Activated CD4-positive, alpha-beta T cell treated with anti-CD3 and anti-CD28 coated beads, Interleukin-2, amount 50 U/mL, for 24 hours (primary cell): ENCODE measurements at regions not wholly inside any gene's neighbourhood (a gene's known extent, or its start where the extent isn't known, plus 50 kb on each side); places are given as distances from the start of the nearest gene placed in this dataset.
"Not testable (repeated sequence)": the region's sequence is repeated elsewhere in the genome, so short reads cannot be mapped to it uniquely, and the experiment has no call there.

ENCODE experiments used
- DNase-seq, 2 donors: peaks; one replicate each; pipeline ENCODE4 v3.0.0-alpha.2; 2020; ENCODE audit warnings: low read depth in 1 of 2, low spot score in 1 of 2

GRCh38 chr9:87781331-87781730, 55.4 kb downstream of the CTSL start:
- no peak for DNase-seq

DNA sequence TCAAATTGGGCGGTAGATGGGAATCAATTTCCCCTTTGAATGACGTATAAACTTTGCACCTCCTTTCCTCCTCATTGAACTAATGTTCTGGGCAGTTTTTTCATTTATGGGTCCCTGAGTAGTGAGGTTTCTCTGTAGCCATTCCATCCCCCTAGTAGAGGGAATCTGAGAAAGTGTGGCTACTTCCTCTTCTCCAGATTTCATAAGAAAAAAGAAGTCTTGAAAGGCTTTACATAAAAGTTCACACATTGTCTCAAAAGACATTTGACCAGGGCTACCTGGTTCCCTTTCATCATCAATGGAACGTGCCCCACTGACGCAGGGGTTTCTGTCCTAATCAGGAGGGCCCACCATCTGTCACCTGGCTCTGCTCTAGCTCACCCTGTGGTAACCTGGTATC, 57.3 kb downstream of the CTSL start:
- no peak for DNase-seq

DNA sequence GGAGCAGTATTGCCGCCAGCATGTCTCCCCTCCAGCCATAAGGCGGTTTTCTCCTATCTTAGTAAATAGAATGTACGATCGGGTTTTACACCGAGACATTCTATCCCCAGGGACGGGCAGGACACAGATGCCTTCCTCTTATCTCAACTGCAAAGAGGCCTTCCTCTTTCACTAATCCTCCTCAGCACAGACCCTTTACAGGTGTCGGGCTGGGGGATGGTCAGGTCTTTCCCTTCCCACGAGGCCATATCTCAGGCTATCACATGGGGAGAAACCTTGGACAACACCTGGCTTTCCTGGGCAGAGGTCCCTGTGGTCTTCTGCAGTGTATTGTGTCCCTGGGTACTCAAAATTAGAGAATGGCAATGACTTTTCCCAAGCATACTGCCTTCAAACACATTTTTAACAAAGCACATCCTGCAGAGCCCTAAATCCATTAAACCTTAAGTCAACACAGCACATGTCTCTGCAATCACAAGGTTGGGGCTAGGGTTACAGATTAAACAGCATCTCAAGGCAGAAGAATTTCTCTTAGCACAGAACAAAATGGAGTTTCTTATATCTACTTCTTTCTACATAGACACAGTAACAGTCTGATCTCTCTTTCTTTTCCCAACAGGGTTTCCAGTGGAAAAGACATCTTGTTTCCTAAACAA, 59.5 kb downstream of the CTSL start:
- not testable (repeated sequence) for DNase-seq

- DNase-seq: no peak
Measured at GRCh38 chr9:87786423-87786822, 60.5 kb downstream of the CTSL start.

GRCh38 chr9:87786876-87787275, 61.0 kb downstream of the CTSL start:
- no peak for DNase-seq

DNA sequence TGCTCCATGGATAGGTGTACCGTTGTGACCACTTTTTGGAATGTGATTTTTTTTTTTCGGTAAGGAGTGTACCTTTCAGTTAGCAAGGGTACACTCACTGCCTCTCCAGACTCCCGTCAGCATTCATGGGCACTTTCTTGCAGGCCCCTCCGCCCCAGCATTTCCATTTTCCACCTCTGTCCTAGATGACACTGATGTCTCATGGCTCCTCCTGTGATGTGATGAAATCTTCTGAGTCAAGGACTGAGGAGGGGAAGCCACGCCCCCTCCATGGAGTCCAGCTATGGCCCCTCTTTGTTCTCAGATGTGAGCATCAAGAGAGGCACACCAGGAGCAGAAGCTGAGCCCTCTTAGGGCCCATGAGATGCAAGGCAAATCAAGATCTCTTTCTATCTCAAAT, 61.8 kb downstream of the CTSL start:
- DNase-seq: no peak

GRCh38 chr9:87792831-87793288, 66.9 kb downstream of the CTSL start:
- DNase-seq: peak in 1 of 2 donors; percentile 36

DNA sequence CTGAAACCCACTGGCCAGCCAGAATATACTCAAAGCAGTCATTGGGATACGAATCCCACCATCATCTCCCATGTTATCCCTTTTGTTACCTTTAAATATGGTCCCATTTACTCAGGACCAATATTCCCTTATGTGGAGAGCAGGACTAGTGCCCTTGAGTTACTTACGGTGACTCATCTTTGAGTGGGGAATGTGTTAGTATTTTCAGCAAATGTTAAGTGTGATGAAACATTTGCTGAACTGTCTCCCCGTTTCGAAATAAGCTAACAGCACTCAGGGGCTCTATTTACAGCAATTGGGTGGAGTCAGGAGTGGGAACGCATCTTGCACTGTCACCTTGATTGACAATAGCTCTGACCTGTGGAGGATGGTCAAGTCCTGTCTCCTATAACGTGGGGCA, 67.4 kb downstream of the CTSL start:
- DNase-seq: no peak

GRCh38 chr9:87795178-87795577, 69.3 kb downstream of the CTSL start:
- DNase-seq: no peak

GRCh38 chr9:87796196-87796595, 70.3 kb downstream of the CTSL start:
- no peak for DNase-seq

DNA sequence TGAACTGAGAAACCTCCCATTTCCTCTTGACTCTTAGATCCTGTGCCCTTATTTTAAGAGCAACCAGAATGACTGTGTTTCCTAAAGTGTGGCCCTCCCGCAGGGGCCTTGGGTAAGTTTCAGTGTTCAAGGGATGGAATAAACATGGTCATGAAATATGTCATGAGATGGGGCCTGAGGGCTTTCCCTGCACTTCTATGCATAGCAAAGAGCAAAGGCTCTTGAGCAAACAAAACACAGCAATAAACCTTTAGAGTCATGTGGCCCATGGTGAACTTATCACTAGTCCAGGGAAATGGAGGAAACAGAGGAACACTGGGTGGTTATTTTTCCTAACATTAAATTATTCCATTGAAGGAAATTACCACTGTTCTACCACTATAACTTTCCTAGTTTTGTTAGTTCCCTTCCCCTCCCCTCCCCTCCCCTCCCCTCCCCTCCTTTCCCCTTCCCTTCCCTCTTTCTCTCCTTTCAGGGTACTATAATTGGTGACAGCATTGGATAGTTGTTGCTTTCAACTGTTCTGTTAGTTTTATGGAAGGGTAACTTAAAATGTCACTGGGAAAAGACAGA, 72.4 kb downstream of the CTSL start:
- DNase-seq: no peak

DNA sequence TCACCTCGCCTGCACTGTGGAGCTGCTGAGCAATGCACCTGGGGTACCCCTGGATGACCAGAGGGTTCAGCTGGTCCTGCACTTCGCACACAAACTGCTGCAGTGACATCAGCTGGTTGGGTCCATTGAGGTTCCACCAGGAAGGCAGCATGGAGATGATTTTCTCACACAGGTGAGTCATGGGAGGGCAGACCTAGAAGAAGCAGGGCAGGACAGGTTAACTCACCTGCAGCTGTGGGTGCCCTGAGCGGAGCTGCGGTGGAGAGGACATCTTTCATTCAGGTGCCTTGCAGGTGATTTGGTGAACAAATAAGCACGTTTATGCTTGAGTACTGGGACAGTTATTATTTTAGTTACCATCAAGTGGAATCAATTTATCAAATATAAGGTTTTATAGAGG, 73.6 kb downstream of the CTSL start:
- no peak for DNase-seq

GRCh38 chr9:87800456-87800855, 74.5 kb downstream of the CTSL start:
- DNase-seq: no peak

DNA sequence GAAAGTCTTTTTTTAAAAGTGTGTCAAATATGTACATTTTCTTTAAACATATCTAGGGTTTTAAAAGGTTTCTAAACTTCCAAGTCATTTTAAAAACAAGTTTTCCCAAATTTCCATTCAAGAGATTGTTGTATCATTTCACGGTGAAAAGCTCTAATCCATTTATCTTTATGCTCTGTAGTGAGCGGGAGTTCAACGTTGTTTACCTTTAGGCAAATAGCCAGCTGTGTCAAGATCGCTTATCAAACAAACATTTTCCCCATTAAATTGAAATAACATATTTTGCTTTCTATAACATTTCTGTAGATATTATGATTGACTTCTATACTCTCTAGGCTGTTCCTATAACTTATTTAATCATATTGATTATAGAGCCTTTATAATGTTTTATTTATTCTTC, 75.1 kb downstream of the CTSL start:
- no peak for DNase-seq

- DNase-seq: no peak
Measured at GRCh38 chr9:87803166-87803565, 77.2 kb downstream of the CTSL start.

- no peak for DNase-seq
Measured at GRCh38 chr9:87803623-87804345, 77.9 kb downstream of the CTSL start.

- no peak for DNase-seq
Measured at GRCh38 chr9:87805259-87805658, 77.4 kb upstream of the SPATA31E1 start.

DNA sequence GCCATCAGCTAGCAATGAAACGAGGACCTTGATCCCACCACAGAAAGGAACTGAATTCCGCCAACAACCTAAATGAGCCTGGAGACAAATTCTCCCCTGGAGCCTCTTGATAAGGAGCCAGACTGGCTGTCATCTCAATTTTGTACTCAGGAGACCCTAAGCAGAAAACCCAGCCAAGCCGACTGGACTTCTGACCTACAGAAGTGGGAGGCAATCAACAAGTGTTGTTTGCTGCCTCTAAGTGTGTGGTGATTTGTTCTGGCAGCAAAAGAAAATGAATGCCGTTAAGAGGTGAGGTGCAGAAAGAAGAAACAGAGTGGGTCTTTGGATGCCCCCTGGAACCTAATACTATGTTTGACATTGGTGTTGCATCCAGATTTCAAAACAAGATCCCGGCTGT, 72.7 kb upstream of the SPATA31E1 start:
- DNase-seq: no peak

- DNase-seq: no peak
Measured at GRCh38 chr9:87810679-87811178, 71.9 kb upstream of the SPATA31E1 start.

DNA sequence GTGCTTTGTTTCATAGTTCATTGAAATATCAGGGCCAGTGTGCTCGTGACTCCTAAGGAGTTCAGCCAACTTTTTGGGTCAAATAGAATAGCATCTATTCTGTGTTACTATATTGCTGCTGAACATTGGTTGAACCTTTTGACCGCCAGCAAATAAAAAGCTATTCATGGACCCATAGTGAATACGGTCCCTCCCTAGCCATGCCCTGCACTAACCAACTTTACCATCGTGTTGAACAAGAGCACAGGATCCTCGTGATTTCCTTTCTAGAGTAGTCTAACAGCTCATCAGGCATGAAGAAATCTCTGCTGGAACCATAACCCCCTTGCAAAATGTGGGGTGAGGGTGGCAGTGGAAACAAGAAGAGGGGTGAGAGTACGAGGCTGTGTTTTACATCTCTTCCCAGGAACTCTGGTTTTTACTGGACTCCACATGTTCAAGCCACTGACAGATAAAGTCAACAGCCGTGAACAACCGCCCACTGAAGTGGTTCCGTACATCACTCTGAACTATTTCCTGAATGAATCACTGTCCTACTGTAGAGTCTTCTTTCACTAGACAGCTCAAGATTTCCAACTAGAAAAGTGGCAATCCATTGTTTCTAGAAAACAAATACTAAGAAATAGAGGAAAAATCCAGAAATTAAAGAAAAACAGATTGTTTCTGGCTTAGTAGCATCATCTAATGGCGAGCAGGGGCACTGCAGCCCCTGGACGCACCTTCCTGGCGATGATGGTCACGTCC, 70.1 kb upstream of the SPATA31E1 start:
- DNase-seq: peak in 1 of 2 donors; percentile 63

GRCh38 chr9:87813119-87813463, 69.6 kb upstream of the SPATA31E1 start:
- no peak for DNase-seq

DNA sequence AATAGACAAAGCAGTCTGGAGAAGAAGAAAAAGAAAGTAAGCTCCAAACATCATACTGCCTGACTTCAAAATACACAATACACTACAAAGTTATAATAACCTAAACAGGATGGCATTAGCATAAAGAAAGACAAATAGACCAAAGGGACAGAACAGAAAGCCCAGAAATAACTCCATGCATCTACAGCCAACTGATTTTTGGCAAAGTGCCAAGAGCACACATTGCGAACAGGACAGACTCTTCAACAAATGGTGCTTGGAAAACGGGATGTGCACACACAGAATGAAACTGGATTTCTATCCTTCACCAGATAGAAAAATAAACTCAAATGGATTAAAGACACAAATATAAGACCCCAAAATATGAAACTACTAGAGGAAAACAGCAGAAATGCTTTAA, 66.6 kb upstream of the SPATA31E1 start:
- DNase-seq: no peak
